Brain pericyte (primary cell): ENCODE measurements at regions not wholly inside any gene's neighbourhood (a gene's known extent, or its start where the extent isn't known, plus 50 kb on each side); places are given as distances from the start of the nearest gene placed in this dataset.
"Not testable (repeated sequence)": the region's sequence is repeated elsewhere in the genome, so short reads cannot be mapped to it uniquely, and the experiment has no call there.

ENCODE experiments used
- DNase-seq: peaks from one replicate; pipeline ENCODE4 v3.0.0-alpha.2; 2012; ENCODE audit warnings: low read depth, low spot score

DNA sequence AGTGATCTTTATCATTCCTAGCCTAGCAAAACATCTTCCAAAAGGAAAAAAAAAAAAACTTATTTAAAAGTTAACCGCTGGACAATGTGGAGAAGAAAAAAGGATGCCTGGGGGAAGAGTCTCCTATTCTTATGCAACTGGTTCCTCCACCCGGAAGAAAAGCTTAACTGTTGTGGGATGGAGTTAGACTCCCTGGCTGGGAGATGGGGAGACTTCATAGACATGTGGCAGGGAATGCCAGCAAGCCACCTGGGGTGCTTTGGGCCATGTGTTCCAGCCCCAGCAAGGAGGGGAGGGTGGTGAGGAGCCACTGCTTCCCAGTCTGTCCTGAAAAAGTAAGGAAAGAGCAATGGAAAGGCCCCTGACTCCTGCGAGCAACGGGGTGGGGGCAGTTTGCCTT is 119.4 kb upstream of the SPIN4 start:
- DNase-seq: no peak

DNA sequence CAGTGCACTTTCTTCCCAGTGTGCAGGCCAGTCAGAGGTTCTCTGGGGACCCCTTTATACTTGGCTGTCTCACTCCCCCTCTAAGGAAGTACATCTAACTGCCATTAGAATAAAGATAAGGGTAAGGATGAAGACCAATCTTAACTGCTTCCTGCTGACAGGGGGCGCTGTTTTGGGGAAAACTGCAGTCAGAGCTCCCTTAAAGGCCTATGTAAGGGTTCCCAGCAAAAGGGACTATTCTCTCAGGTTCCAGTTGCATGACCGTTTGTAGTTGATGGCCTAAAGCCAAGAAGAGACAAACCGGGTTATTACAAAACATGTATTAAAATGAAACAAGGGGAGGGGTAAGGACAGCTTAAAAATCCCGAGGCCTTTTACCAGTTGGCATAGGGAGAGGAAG is 115.6 kb upstream of the SPIN4 start:
- no peak for DNase-seq

DNA sequence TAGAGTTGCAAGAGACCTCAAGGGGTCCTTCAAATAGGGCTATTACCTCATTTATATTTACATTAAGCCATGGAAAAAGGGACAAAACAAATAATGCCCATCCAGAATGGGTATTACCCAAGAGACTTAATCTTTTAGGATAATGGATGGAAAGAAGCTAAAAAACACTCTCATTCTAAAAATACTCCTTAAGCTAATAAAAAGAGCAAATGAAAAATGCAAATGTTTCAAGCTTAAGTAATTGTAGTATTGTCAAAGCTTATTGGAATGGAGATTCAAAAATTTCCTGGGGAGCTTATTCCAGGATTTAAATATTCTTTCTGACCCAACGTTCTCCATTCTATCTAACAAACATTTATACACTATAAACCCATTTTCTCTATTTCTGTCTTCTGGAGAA is 107.8 kb upstream of the SPIN4 start:
- DNase-seq: no peak

DNA sequence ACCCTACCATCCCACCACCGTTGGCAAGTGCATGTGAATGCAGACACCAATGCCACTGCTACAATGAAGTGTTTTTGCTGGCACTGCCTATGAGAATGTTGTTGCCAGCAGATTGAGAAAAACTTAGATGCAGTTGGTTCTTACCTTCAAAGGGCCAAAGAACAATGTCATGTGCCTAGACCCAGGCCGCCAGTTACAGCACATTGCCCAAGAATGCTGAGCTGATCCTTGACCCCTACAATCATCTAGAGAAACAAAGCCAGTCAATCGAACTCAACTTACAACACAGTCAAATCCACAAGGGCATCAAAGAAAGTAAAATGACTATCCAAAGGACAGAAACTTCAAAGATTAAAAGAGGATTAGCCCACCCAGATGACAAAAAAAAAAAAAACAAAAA is 102.4 kb upstream of the SPIN4 start:
- no peak for DNase-seq

DNA sequence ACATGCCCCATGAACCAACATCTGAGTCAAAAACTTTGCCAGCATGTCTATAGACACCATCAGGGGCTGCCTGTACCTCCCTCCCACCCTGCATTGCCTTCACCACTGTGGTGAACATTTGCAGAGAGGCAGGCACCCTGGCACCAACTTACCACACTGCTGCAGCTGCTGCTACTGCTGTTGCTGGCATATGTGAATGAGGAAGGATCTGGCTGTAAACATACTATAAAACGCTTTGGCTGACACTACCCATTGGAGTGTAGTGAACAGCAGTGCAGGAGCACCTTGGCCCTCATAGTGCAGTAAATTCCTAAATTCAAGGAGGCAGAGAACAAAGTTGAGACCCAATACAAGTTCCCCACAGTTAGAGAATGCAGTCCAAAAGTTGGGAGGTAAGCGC is 90.6 kb upstream of the SPIN4 start:
- no peak for DNase-seq

DNA sequence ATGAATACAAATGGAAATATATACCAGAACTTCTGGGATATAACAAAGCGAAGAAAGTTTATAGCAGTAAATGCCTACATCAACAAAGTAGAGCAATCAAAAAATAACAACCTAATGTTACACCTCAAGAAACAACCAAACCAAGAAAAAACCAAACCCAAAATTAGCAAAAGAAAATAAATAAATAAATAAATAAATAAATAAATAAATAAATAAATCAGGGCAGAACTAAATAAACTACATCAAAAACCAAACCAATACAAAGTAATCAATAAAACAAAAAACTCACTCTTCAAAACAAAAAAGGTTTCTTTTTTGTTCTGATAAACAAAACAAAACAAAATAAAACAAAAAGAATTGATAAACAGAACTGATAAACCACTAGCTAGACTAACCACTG is 88.4 kb upstream of the SPIN4 start:
- DNase-seq: no peak

DNA sequence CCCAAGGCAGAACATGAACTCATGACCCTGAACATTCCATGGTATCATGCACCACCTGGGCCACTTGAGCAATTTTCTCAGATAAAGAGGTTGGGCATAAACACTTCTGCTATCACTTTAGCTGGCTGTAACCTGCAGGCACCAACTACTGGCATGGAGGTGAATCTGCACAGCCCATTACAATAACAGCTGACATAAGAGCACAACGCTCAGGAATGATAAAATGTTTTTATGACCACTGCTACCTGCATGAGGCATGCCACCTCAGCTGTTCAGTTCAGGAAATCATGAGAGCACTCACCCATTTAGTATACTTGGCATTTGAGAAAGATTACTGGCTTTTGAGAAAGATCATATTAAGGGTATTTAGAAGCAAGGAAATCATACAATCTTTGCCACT is 85.7 kb upstream of the SPIN4 start:
- no peak for DNase-seq

DNA sequence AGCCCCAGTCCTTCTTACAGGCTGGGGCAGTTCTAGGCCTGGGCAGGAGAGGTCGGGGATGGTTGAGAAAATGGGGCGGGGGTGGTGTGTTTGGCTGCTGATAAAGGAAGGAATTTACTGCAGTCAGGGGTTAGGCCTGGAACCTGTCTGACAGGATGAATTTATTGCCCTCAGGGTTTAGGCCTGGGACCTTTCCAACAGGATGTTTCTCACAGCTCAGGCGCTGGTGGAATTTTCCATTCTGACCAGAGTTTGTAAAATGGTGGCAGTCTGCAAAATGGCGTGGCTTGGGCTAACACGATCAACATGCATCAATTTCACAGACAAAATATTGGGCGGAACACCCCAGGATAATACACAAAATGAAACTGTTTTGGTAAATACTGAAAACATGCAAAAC is 83.5 kb upstream of the SPIN4 start:
- no peak for DNase-seq

DNA sequence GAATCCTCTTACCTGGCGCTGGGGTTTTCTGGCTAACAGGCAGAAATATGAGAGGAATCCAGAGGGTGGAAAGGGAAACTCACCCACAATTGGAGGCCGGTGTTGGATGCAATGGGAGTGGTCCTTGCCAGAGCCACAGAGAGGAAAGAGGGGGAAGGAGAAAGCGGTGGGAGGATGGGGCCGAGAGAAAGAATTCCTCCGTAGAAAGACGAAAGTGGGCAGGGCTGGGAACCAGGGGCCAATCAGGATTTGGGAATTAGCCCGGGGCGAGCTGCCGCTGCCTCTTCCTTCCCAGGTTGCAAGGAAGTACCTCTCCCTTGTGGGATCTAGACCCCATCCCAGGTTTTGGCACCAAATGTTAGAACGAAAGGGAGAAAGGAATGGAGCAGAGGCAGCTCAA is 83.1 kb upstream of the SPIN4 start:
- DNase-seq: no peak

DNA sequence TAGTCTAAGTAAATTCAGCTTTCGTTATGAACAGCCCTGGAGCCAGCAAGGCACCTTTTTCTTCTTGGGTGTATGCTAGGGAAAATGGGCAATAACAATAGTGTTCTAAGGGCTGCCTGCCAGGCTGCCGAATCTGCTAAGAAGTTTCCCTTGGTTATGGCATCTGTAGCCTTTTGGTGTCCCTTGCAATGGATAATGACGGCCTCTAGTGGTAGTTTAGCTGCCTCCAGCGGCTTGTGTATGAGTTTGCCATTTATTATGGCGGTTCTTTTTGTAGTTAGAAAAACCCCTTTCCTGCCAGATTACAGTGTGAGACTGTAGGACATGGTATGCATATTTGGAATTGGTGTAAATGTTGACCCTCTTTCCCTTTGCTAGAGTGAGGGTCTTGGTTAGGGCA is 78.9 kb upstream of the SPIN4 start:
- DNase-seq: no peak

DNA sequence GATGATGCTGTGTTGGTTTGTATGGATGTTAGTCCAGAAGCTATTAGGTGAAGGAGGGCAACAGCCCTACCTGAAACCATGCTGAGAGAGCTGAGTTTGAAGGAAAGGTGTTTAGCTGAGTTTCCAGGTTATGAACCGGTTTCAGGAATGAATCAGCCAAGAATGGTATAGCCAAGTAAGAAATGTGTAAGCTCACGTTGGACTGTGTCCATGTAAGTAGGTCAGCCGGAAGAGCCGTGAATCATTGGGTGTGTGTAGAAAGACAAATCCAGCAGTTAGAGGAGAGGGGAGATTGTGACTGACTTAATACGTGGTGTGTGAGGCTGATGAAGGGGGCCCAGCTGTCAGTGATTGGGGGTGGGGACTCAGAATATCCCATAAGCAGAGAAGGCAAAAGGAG is 77.2 kb upstream of the SPIN4 start:
- DNase-seq: no peak

DNA sequence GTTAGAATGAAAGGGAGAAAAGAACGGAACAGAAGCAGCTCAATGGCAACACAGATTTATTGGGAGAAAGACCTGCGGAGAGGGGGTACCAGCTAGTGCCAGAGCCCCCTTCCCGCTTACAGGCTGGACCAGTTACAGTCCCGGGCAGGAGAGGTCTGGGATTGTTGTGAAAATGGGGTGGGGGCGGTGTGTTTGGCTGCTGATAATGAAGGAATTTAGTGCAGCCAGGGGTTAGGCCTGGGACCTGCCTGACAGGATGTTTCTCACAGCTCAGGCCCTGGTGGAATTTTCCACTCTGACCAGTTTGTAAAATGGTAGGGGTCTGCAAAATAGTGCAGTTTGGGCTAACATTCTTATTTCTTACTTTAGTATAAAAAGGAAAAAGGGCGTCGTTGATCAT is 75.4 kb upstream of the SPIN4 start:
- no peak for DNase-seq

DNA sequence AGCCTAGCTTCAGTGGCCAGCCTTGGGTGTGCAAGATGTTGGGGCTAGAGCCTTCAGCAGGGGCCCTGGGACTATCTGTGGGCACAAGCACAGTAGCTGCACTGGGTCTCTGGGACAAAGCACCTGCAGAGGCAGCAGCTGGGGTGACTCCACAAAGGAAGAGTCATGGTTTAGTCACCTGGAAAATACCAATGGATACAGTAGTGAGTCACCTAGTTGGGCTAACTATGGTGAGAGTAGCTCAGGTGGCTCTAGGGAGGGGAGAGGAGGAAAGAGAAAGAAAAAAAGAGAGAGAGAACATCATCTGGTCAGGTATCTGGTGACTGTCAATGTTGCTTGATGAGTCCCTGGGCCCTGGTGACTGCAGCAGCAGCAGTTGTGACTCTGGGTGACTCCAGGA is 72.9 kb upstream of the SPIN4 start:
- no peak for DNase-seq

DNA sequence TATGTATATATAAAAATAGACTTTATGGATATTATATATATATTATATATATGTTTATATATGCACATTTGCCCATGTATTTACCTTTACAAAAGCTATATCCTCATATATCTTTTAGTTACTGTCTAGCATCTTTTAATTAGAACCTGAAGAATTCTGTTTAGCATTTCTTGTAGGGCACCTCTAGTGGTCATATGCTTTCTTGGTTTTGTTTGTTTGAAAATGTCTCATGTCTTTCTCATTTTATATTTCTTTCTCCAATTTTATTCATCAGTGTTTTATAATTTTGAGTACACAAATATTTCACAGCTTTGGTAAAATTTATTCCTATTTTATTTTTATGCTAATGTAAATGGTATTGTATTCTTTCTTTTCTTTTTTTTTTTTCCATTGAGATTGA is 70.3 kb upstream of the SPIN4 start:
- DNase-seq: no peak

DNA sequence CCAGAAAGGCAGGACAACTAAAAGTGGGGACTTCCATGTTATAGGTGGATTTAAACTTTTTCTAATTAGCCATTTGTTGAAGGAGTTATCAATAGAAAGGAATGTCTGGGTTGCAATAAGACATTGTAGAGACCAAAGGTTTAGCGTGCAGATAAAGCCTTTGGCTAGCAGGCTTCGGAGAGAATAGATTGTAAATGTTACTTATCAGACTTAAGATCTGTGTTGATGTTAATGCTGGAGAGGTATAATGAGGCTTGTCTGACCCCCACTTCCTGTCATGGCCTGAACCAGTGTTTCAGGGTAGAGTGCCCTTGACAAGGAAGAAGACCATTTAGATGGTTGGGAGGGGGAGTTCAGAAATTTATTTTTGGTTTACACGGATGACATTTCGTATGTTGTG is 67.1 kb upstream of the SPIN4 start:
- DNase-seq: no peak

DNA sequence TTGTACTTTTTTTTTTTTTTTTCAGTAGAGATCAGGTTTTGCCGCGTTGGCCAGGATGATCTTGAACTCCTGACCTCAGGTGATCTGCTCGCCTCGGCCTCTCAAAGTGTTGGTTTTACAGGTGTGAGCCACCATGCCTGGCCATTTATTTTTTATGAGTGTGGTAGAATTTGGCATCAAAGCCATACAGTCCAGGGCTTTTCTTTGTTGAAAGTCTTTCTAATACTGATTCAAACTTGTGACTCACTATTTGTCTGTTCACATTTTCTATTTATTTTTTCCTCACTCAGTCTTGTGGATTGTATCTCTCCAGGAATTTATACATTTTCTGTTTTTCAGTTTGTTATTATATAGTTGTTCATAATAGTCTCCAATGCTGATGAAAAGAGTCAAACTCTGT is 66.5 kb upstream of the SPIN4 start:
- DNase-seq: no peak

DNA sequence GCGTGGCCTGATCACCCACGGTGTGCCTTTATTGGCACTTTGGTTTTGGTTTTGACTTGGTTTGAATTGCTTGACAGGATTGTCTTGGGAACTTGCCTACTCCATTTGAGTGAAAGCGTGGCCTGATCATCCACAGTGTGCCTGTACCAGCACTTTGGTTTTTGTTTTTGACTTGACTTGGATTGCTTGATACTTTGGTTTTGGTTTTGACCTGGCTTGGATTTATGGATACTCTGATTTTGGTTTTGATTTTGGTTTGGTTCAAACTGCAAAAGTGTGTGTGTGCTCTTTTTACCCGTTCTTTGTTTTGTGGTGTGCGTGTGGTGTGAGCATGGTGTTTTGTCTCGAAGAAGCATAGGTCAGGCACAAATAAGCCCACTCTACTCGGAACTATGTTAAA is 58.8 kb upstream of the SPIN4 start:
- DNase-seq: not testable (repeated sequence)

DNA sequence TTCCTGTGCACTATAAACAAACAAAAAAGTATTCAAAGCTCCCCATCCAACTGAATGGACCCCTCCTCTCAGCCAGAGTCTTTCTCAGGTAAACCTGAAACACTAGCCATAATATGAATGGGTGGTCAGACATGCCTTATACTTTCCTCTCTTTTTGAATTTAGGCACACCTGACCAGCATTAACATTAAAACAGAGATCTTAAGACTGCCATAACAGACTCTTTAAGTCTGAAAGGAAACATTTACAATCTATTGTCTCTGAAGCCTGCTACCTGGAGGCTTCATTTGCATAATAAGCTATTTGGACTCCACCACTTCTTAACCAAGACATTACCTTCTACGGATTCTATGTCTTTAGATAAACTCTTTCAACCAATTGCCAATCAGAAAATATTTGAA is 56.9 kb upstream of the SPIN4 start:
- no peak for DNase-seq

DNA sequence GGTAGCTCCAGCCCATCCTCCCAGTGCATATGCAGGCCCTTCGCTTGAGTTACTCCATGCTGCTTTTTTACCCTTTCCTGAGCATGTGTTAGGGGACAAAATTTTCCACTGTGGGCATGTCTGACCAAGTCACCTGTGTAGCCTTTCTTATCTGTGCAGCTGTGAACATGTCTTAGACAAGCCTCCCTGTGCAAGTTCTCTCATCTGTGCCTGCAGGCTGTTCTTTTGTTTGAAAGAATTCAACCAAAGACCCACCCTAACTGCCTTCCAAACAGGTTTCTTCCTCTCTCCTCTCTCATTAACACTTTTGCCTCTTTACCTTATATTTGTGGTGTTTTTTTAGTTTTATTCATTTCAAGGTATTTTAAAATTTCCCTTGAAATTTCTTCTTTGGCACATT is 53.2 kb upstream of the SPIN4 start:
- DNase-seq: no peak

DNA sequence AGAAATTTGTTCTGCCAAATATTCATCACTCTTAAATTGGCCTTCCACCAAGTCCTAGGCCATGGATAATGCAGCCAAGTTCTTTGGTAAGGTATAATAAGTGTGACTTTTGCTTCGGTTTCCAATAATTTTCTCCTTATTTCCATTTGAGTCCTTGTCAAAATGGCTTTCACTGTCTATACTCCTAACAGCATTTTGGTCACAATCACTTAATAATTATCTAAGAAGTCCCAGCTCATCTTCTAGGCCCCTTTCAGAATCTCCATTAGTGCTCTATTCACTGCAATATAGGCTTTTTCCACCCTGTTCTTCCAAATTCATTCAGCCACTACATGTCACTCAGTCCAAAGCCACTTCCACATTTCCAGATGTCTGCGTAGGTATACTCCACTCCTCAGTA is 51.0 kb upstream of the SPIN4 start:
- DNase-seq: no peak
